ENCODE measurements at regions not wholly inside any gene's neighbourhood (a gene's known extent, or its start where the extent isn't known, plus 50 kb on each side); places are given as distances from the start of the nearest gene placed in this dataset.

DNA sequence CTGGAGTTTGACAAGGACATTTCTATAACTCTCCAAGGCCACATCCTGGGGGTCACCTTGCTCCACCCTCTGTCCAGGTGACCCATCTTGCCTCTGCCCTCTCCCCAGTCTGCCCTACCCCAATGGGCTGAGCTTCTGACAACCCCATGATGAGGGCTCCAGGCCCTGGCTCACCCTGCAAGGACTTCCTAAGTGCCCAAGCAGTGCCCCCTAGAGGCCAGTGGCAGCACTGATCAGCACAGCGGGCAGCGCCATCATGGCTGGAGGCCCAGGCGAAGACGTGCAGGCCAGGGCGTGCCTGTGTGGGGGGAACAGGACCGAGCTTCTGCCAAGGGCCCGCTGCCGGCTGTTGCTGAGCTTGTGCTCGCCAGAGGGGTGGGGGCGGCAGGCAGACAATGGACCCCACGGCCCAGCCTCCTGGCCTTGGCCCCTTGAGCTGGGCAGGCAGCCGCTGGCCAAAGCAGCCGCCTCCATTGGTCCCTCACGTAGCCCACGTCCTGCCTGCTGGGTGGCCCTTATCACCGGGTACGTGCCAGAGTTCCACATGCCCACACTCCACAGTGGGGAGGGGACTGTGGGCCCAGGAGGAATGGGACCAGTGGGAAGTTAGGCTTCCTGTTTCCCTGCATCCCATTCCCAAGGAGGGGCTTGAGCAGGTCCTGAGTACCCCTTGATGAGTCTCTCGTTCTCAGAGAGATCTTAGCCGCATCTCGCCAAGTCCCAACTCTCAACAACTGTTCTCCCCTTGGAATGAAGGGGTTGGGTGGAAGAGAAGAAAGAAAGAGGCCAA lies 64.3 kb downstream of the MRPL14 start:
- intact Hi-C loops (cut with micrococcal nuclease) = no loop called here
- H3K9me3 Mint-ChIP-seq = no peaks in the 10 kb centered on the region
- H3K27ac Mint-ChIP-seq = no peak overlapping the region
- H3K27me3 Mint-ChIP-seq (ENCODE audit: insufficient read depth) = peaks cover 6% of the 10 kb centered on the region
- DNase-seq (ENCODE audit: low spot score) = no peak
- H3K4me1 Mint-ChIP-seq (ENCODE audit: low read depth) = peaks cover 22% of the 10 kb centered on the region
- peaks cover 2% of the 10 kb centered on the region for H3K36me3 Mint-ChIP-seq (ENCODE audit: low read depth)
- no peak overlapping the region for H3K4me3 Mint-ChIP-seq

- no peak for DNase-seq (ENCODE audit: low spot score)
- Mint-ChIP-seq H3K4me3 (no peak overlapping the region), H3K36me3 (ENCODE audit: low read depth) (peaks cover 2% of the 10 kb centered on the region), H3K27me3 (ENCODE audit: insufficient read depth) (peaks cover 5% of the 10 kb centered on the region), H3K4me1 (ENCODE audit: low read depth) (peaks cover 29% of the 10 kb centered on the region), H3K27ac (no peak overlapping the region), H3K9me3 (no peaks in the 10 kb centered on the region)
- intact Hi-C loops (cut with micrococcal nuclease) = no loop called here
These were observed 65.0 kb downstream of the MRPL14 start for GRCh38 chr6:44062105-44062770.

DNA sequence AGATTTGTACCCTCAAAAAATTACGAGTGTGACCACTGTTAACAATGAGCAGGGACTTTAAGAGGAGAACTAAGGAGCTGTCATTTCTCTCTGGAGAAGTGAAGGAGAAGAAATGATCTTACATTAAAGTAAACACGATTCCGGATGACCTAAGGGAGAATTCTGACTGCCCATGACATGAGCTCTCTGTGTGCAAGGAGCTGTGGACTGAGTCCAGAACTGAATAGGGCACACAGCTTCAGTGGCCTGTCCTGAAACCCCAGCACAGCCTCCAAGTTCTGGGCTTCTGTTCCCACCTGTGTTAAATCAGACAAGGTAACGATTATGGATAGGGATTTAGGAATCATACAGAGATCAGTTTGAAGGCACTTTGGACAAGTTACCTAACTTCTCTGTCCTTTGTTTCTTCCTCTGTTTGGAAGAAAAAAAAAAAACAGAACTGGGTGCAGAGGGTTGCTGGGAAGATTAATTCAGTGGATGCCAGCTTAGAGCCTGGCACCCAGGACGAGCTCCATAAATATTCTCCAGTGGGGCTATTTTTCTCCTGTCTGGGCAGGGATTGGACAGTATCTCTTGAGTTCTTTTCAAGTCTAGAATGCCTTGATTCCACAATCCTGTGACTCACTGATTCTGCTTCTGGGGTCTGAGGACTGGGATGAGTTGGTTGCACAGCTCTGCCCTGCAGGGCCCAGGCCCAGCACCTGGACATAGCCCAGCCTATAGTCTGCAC lies 65.7 kb downstream of the MRPL14 start:
- Mint-ChIP-seq H3K27me3 (ENCODE audit: insufficient read depth) (peaks cover 5% of the 10 kb centered on the region), H3K9me3 (no peaks in the 10 kb centered on the region), H3K4me3 (no peak overlapping the region), H3K36me3 (ENCODE audit: low read depth) (peaks cover 2% of the 10 kb centered on the region), H3K4me1 (ENCODE audit: low read depth) (peaks cover 29% of the 10 kb centered on the region), H3K27ac (no peak overlapping the region)
- intact Hi-C loops (cut with micrococcal nuclease) = no loop called here
- no peak for DNase-seq (ENCODE audit: low spot score)

GRCh38 chr6:44060612-44061374 lies 66.5 kb downstream of the MRPL14 start:
- peaks cover 29% of the 10 kb centered on the region for H3K4me1 Mint-ChIP-seq (ENCODE audit: low read depth)
- peaks cover 2% of the 10 kb centered on the region for H3K36me3 Mint-ChIP-seq (ENCODE audit: low read depth)
- no peak overlapping the region for H3K4me3 Mint-ChIP-seq
- H3K27me3 Mint-ChIP-seq (ENCODE audit: insufficient read depth) = peaks cover 5% of the 10 kb centered on the region
- H3K9me3 Mint-ChIP-seq = no peaks in the 10 kb centered on the region
- intact Hi-C loops (cut with micrococcal nuclease) = no loop called here
- DNase-seq (ENCODE audit: low spot score) = no peak
- H3K27ac Mint-ChIP-seq = no peak overlapping the region

GRCh38 chr6:44059359-44060346 lies 67.6 kb downstream of the MRPL14 start:
- no peak overlapping the region for H3K27ac Mint-ChIP-seq
- H3K9me3 Mint-ChIP-seq = no peaks in the 10 kb centered on the region
- H3K4me3 Mint-ChIP-seq = no peak overlapping the region
- H3K4me1 Mint-ChIP-seq (ENCODE audit: low read depth) = peaks cover 27% of the 10 kb centered on the region
- no peak for DNase-seq (ENCODE audit: low spot score)
- H3K27me3 Mint-ChIP-seq (ENCODE audit: insufficient read depth) = peaks cover 5% of the 10 kb centered on the region
- intact Hi-C loops (cut with micrococcal nuclease) = loop anchor here (2.0 kb wide), 1 partner anchor 15 kb away; no protein-coding TSS in a partner anchor
- peaks cover 2% of the 10 kb centered on the region for H3K36me3 Mint-ChIP-seq (ENCODE audit: low read depth)

GRCh38 chr6:44058617-44059358 lies 68.5 kb downstream of the MRPL14 start:
- Mint-ChIP-seq H3K4me3 (no peak overlapping the region), H3K27me3 (ENCODE audit: insufficient read depth) (peaks cover 5% of the 10 kb centered on the region), H3K27ac (no peak overlapping the region), H3K9me3 (no peaks in the 10 kb centered on the region), H3K4me1 (ENCODE audit: low read depth) (peaks cover 22% of the 10 kb centered on the region), H3K36me3 (ENCODE audit: low read depth) (peaks cover 2% of the 10 kb centered on the region)
- DNase-seq (ENCODE audit: low spot score) = no peak
- intact Hi-C loops (cut with micrococcal nuclease) = loop anchor here (2.0 kb wide), 1 partner anchor 14 kb away; no protein-coding TSS in a partner anchor

DNA sequence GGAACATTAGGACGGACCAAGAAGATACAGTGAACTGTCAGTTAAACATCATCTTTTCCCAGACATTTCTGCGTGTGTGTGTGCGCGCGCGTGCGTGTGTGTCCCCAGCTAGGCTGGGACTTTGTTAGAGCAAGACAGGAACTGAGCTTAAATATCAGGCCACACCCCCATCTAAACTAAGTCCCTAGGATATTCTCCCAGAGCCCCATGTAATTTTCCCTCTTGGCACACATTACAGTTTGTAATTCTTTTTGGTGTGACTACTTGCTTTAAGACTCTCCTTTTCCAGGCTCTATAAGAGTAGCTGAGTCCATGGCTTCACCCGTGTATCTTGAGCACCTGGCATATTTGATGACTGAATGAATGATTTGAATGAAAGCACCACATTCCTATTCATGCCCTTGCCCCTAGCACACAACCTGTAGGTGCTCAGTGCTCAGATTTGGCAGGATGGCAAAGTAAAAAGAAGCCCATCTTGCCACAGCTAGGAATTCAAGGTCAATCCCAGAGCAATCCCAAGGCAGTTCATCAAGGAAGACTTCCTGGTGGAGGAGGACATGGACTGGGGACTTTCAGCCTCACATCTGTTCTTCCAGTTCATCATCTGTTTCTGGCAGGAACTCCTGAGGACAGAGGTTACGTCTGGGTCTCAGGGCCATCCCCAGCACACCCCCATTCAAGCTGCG lies 69.2 kb downstream of the MRPL14 start:
- no peaks in the 10 kb centered on the region for H3K9me3 Mint-ChIP-seq
- no peak overlapping the region for H3K27ac Mint-ChIP-seq
- H3K4me3 Mint-ChIP-seq = no peak overlapping the region
- peaks cover 2% of the 10 kb centered on the region for H3K36me3 Mint-ChIP-seq (ENCODE audit: low read depth)
- H3K27me3 Mint-ChIP-seq (ENCODE audit: insufficient read depth) = peaks cover 5% of the 10 kb centered on the region
- intact Hi-C loops (cut with micrococcal nuclease) = loop anchor here (2.0 kb wide), 1 partner anchor 13 kb away; no protein-coding TSS in a partner anchor
- H3K4me1 Mint-ChIP-seq (ENCODE audit: low read depth) = peaks cover 22% of the 10 kb centered on the region
- no peak for DNase-seq (ENCODE audit: low spot score)

GRCh38 chr6:44057238-44057930 lies 69.9 kb downstream of the MRPL14 start:
- no peak for DNase-seq (ENCODE audit: low spot score)
- Mint-ChIP-seq H3K27me3 (ENCODE audit: insufficient read depth) (peaks cover 5% of the 10 kb centered on the region), H3K36me3 (ENCODE audit: low read depth) (peaks cover 2% of the 10 kb centered on the region), H3K9me3 (no peaks in the 10 kb centered on the region), H3K27ac (no peak overlapping the region), H3K4me3 (no peak overlapping the region), H3K4me1 (ENCODE audit: low read depth) (peaks cover 22% of the 10 kb centered on the region)
- intact Hi-C loops (cut with micrococcal nuclease) = no loop called here

- Mint-ChIP-seq H3K36me3 (ENCODE audit: low read depth) (peaks cover 2% of the 10 kb centered on the region), H3K27ac (no peak overlapping the region), H3K27me3 (ENCODE audit: insufficient read depth) (peaks cover 5% of the 10 kb centered on the region), H3K4me3 (no peak overlapping the region), H3K9me3 (no peaks in the 10 kb centered on the region), H3K4me1 (ENCODE audit: low read depth) (peaks cover 22% of the 10 kb centered on the region)
- intact Hi-C loops (cut with micrococcal nuclease) = no loop called here
- DNase-seq (ENCODE audit: low spot score) = no peak
These were observed 70.6 kb downstream of the MRPL14 start for GRCh38 chr6:44056392-44057237.

All from activated T-helper 1 cell treated with anti-CD3 and anti-CD28 coated beads, Interleukin-12 subunit alpha, Interleukin-12 subunit beta, Interleukin-2, Interleukin-4 antibody, amounts not matched to agents 30 ng/mL and 10 ng/mL and 1 ng/mL, durations not matched to agents 14 hours and 24 hours and 36 hours (primary cell).